SU-DHL-6 (cell line): ENCODE measurements at regions not wholly inside any gene's neighbourhood (a gene's known extent, or its start where the extent isn't known, plus 50 kb on each side); places are given as distances from the start of the nearest gene placed in this dataset.

Experiments used
- CTCF ChIP-seq: fragments of 200-600 bp; sonication (generic); IDR thresholded peaks from one replicate; pipeline ENCODE4 v1.5.1; 2017; ENCODE audit warnings: antibody characterized with exemption, mild to moderate bottlenecking, low read length, moderate library complexity; ENCODE audit not compliant: insufficient read depth, poor library complexity, severe bottlenecking
- EZH2phosphoT487 ChIP-seq: fragments of 200-600 bp; sonication (generic), shearing (Covaris generic); conservative IDR thresholded peaks from 2 replicates; pipeline ENCODE4 v1.6.1; 2018; ENCODE audit warnings: mild to moderate bottlenecking, antibody characterized with exemption, low read length, moderate library complexity, mixed read lengths

DNA sequence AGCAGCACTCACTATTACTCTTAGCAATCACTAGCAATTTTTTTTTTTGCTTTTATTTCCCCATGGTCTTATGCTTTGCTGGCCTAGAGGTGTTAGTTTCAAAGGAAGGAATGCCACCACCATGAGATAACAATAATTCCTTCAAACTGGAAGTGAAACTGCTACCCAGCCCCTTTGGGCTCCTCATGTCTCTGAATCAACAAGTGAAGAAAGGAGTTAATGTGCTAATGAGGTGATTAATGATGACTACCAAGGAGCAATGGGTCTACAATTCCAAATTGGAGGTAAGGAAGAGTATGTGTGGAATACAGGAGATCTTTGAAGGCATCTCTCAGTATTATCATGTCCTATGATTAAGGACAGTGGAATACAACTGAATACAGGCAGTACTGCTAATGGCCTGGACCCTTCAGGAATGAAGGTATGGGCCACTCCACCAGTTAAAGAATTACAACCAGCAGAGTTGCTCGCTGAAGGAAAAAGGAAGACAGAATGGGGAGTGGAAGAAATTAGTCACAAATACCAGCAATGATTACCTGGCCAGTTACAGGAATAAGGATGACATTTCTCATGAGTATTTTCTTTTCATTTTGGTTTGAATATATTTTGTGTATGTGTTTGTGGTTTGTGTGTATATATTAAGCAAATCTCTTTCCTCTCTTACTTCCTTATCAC lies 652.9 kb downstream of the ADGRL2 start:
- no peak for TF ChIP-seq CTCF
- TF ChIP-seq EZH2phosphoT487, result no peak
